K562 (cell line): ENCODE measurements at regions not wholly inside any gene's neighbourhood (a gene's known extent, or its start where the extent isn't known, plus 50 kb on each side); places are given as distances from the start of the nearest gene placed in this dataset.

Experiments
- CGGBP1 ChIP-seq: fragments of 250-450 bp; sonication (Bioruptor Pico); IDR thresholded peaks from 2 replicates; pipeline ENCODE4 v1.9.0; 2021; ENCODE audit warnings: mild to moderate bottlenecking
- CXXC5 ChIP-seq: fragments of 250-450 bp; sonication (Bioruptor Pico); IDR thresholded peaks from 2 replicates; pipeline ENCODE4 v1.8.0; 2022; ENCODE audit warnings: inconsistent platforms, mild to moderate bottlenecking, moderate library complexity
- FOXA1 ChIP-seq: fragments of 450-650 bp; IDR thresholded peaks from 2 replicates; pipeline ENCODE4 v1.6.1; 2016; ENCODE audit warnings: mild to moderate bottlenecking, borderline replicate concordance
- GABPB2 ChIP-seq: fragments of 250-450 bp; sonication (Bioruptor Pico); conservative IDR thresholded peaks from 2 replicates; pipeline ENCODE4 v1.5.1; 2021; ENCODE audit warnings: mild to moderate bottlenecking
- HDGF ChIP-seq: fragments of 450-650 bp; IDR thresholded peaks from 2 replicates; pipeline ENCODE4 v1.6.1; 2016
- HMBOX1 ChIP-seq: sonication (generic); IDR thresholded peaks from 2 replicates; pipeline ENCODE4 v1.6.1; 2016
- KAT7 ChIP-seq: sonication (generic); formaldehyde crosslinking; IDR thresholded peaks from 2 replicates; pipeline ENCODE4 v1.8.0; 2022; ENCODE audit warnings: missing genetic modification reagents, mild to moderate bottlenecking, borderline replicate concordance
- KAT8 ChIP-seq: fragments of 450-650 bp; IDR thresholded peaks from 2 replicates; pipeline ENCODE4 v1.6.1; 2016; ENCODE audit warnings: low read depth, mild to moderate bottlenecking
- MCM2 ChIP-seq: fragments of 450-650 bp; IDR thresholded peaks from 2 replicates; pipeline ENCODE4 v1.6.1; 2017; ENCODE audit warnings: low read depth, mild to moderate bottlenecking
- MECOM ChIP-seq: fragments of 250-450 bp; sonication (Bioruptor Pico); IDR thresholded peaks from 2 replicates; pipeline ENCODE4 v1.8.0; 2022; ENCODE audit warnings: inconsistent platforms
- MYBL2 ChIP-seq, 2 experiments: fragments of 450-650 bp in 1 of 2; sonication (generic) in 1 of 2; formaldehyde crosslinking in 1 of 2; IDR thresholded peaks; 2 replicates each; pipeline versions ENCODE4 v1.6.1 to v1.8.1; 2017 to 2022; ENCODE audit warnings: borderline replicate concordance in 1 of 2, inconsistent platforms in 1 of 2, low read depth in 1 of 2, mild to moderate bottlenecking in 1 of 2, missing genetic modification reagents in 1 of 2, moderate library complexity in 1 of 2
- NR3C1 ChIP-seq: sonication (generic); formaldehyde crosslinking; IDR thresholded peaks from 2 replicates; pipeline ENCODE4 v1.8.1; 2022; ENCODE audit warnings: missing genetic modification reagents
- PCBP2 ChIP-seq: fragments of 200-400 bp; formaldehyde crosslinking; IDR thresholded peaks from 2 replicates; pipeline ENCODE4 v1.6.1; 2018; ENCODE audit warnings: low read length, low read depth, mild to moderate bottlenecking, moderate library complexity; ENCODE audit not compliant: poor library complexity, severe bottlenecking
- PRMT5 ChIP-seq: sonication (generic); formaldehyde crosslinking; IDR thresholded peaks from 2 replicates; pipeline ENCODE4 v1.5.0; 2020; ENCODE audit warnings: missing genetic modification reagents
- RAD21 ChIP-seq, 2 experiments: fragments of 250-450 bp in 1 of 2; fragments of 450-650 bp in 1 of 2; sonication (Bioruptor Pico) in 1 of 2; formaldehyde crosslinking in 1 of 2; IDR thresholded peaks in 1 of 2; conservative IDR thresholded peaks in 1 of 2; 2 replicates each; pipeline versions ENCODE4 v1.4.0 to v1.8.0; 2020 to 2022; ENCODE audit warnings: mild to moderate bottlenecking in 2 of 2, moderate library complexity in 1 of 2
- RNF2 ChIP-seq: sonication (generic); IDR thresholded peaks from 2 replicates; pipeline ENCODE4 v1.6.1; 2016
- SIX5 ChIP-seq, 2 experiments: IDR thresholded peaks; 2 replicates each; pipeline ENCODE4 v1.6.1; 2011; ENCODE audit warnings: low read length in 2 of 2, borderline replicate concordance in 1 of 2, low read depth in 1 of 2, mild to moderate bottlenecking in 1 of 2, moderate library complexity in 1 of 2; ENCODE audit not compliant: insufficient read depth in 1 of 2
- SMARCB1 ChIP-seq: IDR thresholded peaks from 2 replicates; pipeline ENCODE4 v1.6.1; 2011; ENCODE audit warnings: improper control_type of control experiment, low read depth; ENCODE audit not compliant: insufficient read length
- TBL1XR1 ChIP-seq, 2 experiments: IDR thresholded peaks; 2 replicates each; pipeline ENCODE4 v1.6.1; 2012; ENCODE audit warnings: improper control_type of control experiment in 2 of 2, low read length in 2 of 2, mild to moderate bottlenecking in 1 of 2
- TEAD4 ChIP-seq, 2 experiments: sonication (generic) in 1 of 2; formaldehyde crosslinking in 1 of 2; IDR thresholded peaks; 2 replicates each; pipeline versions ENCODE4 v1.6.1 to v1.8.0; 2012 to 2022; ENCODE audit warnings: borderline replicate concordance in 1 of 2, inconsistent platforms in 1 of 2, low read length in 1 of 2, mild to moderate bottlenecking in 1 of 2, missing genetic modification reagents in 1 of 2
- U2AF2 ChIP-seq: fragments of 200-400 bp; formaldehyde crosslinking; optimal IDR thresholded peaks from 2 replicates; pipeline ENCODE3; 2017; ENCODE audit warnings: low read depth, mild to moderate bottlenecking, low read length
- ZFP36 ChIP-seq: fragments of 150-350 bp; IDR thresholded peaks from 2 replicates; pipeline ENCODE4 v1.6.1; 2018; ENCODE audit warnings: low read length, low read depth; ENCODE audit not compliant: partially characterized antibody
- ZNF23 ChIP-seq: fragments of 250-450 bp; sonication (Bioruptor Pico); IDR thresholded peaks from 2 replicates; pipeline ENCODE4 v1.4.0; 2020; ENCODE audit warnings: mild to moderate bottlenecking
- ZNF280A ChIP-seq: fragments of 450-650 bp; IDR thresholded peaks from 2 replicates; pipeline ENCODE4 v1.6.1; 2018; ENCODE audit warnings: mild to moderate bottlenecking, low read depth; ENCODE audit not compliant: partially characterized antibody
- ZNF445 ChIP-seq: fragments of 250-450 bp; sonication (Bioruptor Pico); IDR thresholded peaks from 2 replicates; pipeline ENCODE4 v1.4.0; 2020; ENCODE audit warnings: low read depth, mild to moderate bottlenecking, moderate library complexity
- ZNF668 ChIP-seq: fragments of 250-450 bp; sonication (Bioruptor Pico); IDR thresholded peaks from 2 replicates; pipeline ENCODE4 v1.8.0; 2022; ENCODE audit warnings: mild to moderate bottlenecking, inconsistent platforms
- ZNF695 ChIP-seq: fragments of 450-650 bp; formaldehyde crosslinking; IDR thresholded peaks from 2 replicates; pipeline ENCODE4 v1.4.0; 2020; ENCODE audit warnings: mild to moderate bottlenecking, moderate library complexity

- no peak for TF ChIP-seq MYBL2 (IDR thresholded peaks at IDR 0.05; ENCODE audit: low read depth)
- TF ChIP-seq MYBL2 (CRISPR knock-in tag; IDR thresholded peaks at IDR 0.05; ENCODE audit: borderline replicate concordance), result no peak
- no peak for TF ChIP-seq RNF2
- no peak for TF ChIP-seq PRMT5 (CRISPR knock-in tag)
- TF ChIP-seq KAT8, result no peak
- no peak for TF ChIP-seq HMBOX1
- TF ChIP-seq ZNF668 (CRISPR knock-in tag), result no peak
- TF ChIP-seq FOXA1, result no peak
- no peak for TF ChIP-seq CXXC5
- TF ChIP-seq KAT7 (CRISPR knock-in tag), result no peak
- TF ChIP-seq RAD21 (CRISPR knock-in tag; conservative IDR thresholded peaks at IDR 0.05 in 1 of 2, IDR thresholded peaks at IDR 0.05 in 1 of 2), result peak in 1 of 2 experiments; percentile 31; a peak in 2 of 4 replicates
- TF ChIP-seq SIX5 (IDR thresholded peaks at IDR 0.05; ENCODE audit: borderline replicate concordance in 1 of 2, insufficient read depth in 1 of 2, low read depth in 1 of 2, low read length in 2 of 2), result no peak
- no peak for TF ChIP-seq U2AF2
- TF ChIP-seq HDGF, result no peak
- no peak for TF ChIP-seq CGGBP1
- no peak for TF ChIP-seq GABPB2
- TF ChIP-seq TBL1XR1 (IDR thresholded peaks at IDR 0.05; ENCODE audit: low read length in 2 of 2), result no peak
- no peak for TF ChIP-seq ZNF695 (CRISPR knock-in tag)
- TF ChIP-seq MECOM (CRISPR knock-in tag), result no peak
- no peak for TF ChIP-seq SMARCB1
- no peak for TF ChIP-seq MCM2
- TF ChIP-seq PCBP2, result no peak
- TF ChIP-seq NR3C1 (CRISPR knock-in tag), result no peak
- no peak for TF ChIP-seq ZNF280A
- TF ChIP-seq TEAD4 (IDR thresholded peaks at IDR 0.05; ENCODE audit: low read length), result 0 out of 2 replicates have a peak, but pooled peaks have one; percentile 35
- no peak for TF ChIP-seq TEAD4 (CRISPR knock-in tag; IDR thresholded peaks at IDR 0.05; ENCODE audit: borderline replicate concordance)
- no peak for TF ChIP-seq ZFP36
- TF ChIP-seq ZNF445, result no peak
- TF ChIP-seq ZNF23, result no peak
Measured at GRCh38 chr3:14278799-14279625, 100.4 kb downstream of the LSM3 start (continued).
